Heart right ventricle (tissue), 16 donors: ENCODE measurements at regions not wholly inside any gene's neighbourhood (a gene's known extent, or its start where the extent isn't known, plus 50 kb on each side); places are given as distances from the start of the nearest gene placed in this dataset.

Source experiments
- ATAC-seq, 8 donors: fragments of 200-7000 bp; cut with Tn5 transposase; one replicate each; pipeline ENCODE4 v1.9.1; 2020; ENCODE audit warnings: mild to moderate bottlenecking in 8 of 8, moderate library complexity in 8 of 8, moderate number of reproducible peaks in 1 of 8
- DNase-seq, 2 donors: peaks; one replicate each; pipeline ENCODE4 v3.0.0-alpha.2; 2020
- H3K27ac ChIP-seq, 10 donors: fragments of 200-600 bp; sonication (generic) in 2 of 10; one replicate each; pipeline versions ENCODE4 v1.5.0 to v1.8.0; 2020 to 2022; ENCODE audit warnings: mild to moderate bottlenecking in 3 of 10
- H3K27me3 ChIP-seq, 7 donors: fragments of 200-600 bp; one replicate each; pipeline ENCODE4 v1.8.0; 2021 to 2022; ENCODE audit warnings: mild to moderate bottlenecking in 2 of 7
- H3K36me3 ChIP-seq, 9 donors: fragments of 200-600 bp; sonication (generic) in 1 of 9; one replicate each; pipeline versions ENCODE4 v1.5.0 to v1.8.0; 2020 to 2022; ENCODE audit warnings: mild to moderate bottlenecking in 2 of 9
- H3K4me1 ChIP-seq, 9 donors: fragments of 200-600 bp; sonication (generic) in 1 of 9; one replicate each; pipeline versions ENCODE4 v1.5.0 to v1.8.0; 2020 to 2022; ENCODE audit warnings: mild to moderate bottlenecking in 4 of 9
- H3K4me3 ChIP-seq, 10 donors: fragments of 200-600 bp; sonication (generic) in 2 of 10; one replicate each; pipeline versions ENCODE4 v1.5.0 to v1.8.0; 2020 to 2022; ENCODE audit warnings: mild to moderate bottlenecking in 7 of 10, moderate library complexity in 2 of 10
- H3K9me3 ChIP-seq, 11 donors: fragments of 200-600 bp in 10 of 11; sonication (generic) in 2 of 11; one replicate each; pipeline versions ENCODE4 v1.5.0 to v1.8.0; 2013 to 2022; ENCODE audit warnings: mild to moderate bottlenecking in 2 of 11, control low read depth in 1 of 11, moderate library complexity in 1 of 11
- WGBS, 2 donors: extraction: QIAGEN DNeasy Blood & Tissue Kit; methylation state at CpG; one replicate each; pipeline ENCODE4 v1.1.7; 2013; ENCODE audit warnings: inconsistent platforms in 1 of 2; 5-methylcytosine and 5-hydroxymethylcytosine counted together
- intact Hi-C, 10 donors: fragments of 100-400 bp; cut with DNase I; formaldehyde crosslinking; loops; one replicate each; pipeline versions ENCODE4 v1.11.1 to v1.14.2; 2022
- TF ChIP-seq, protein P1 (sequence below), 9 donors: fragments of 200-600 bp; sonication (generic) in 2 of 9; IDR thresholded peaks; one replicate each; pipeline versions ENCODE4 v1.5.0 to v1.8.0; 2021 to 2022; ENCODE audit warnings: antibody characterized with exemption in 9 of 9, mild to moderate bottlenecking in 5 of 9, moderate library complexity in 1 of 9
- donor health status: Arrhythmogenic right ventricular cardiomyopathy.
- donor health status: ischemic (EF 13 %, LVEDD 7.1; RV severe dilation, severe dysfunction).
- donor health status: healthy with polysubstance abuse.
- donor health status: DM: no; HTN: yes; CAD: no.
- donor health status: DM: no; HTN: no; CAD: no.
- donor health status: ischemic (EF 25% LVEDD 6.9; RV normal size, moderate dysfunction).
- donor health status: ischemic (EF 25% LVEDD 5.7; RV mildly dilated, moderate dysfunction).
- donor health status: healthy.
- donor health status: DM: yes; HTN: yes; CAD: no.
- donor health status: Ischemic cardiomyopathy.
- donor health status: ischemic (EF 35%, LVEDD 5.7; RV mildly dilated, moderate dysfunction).
- donor health status: nonischemic (EF 11% LVEDD 7.7; RV severe dilation, severe dysfunction).
- donor health status: DM: yes; HTN: yes; CAD: no.
- donor health status: PGD.
- donor health status: ischemic (EF 29% LVEDD 5.4; RV normal size, mild dysfunction).
- donor health status: nonischemic (EF 23%, LVEDD 6.1; RV moderate dilation, normal function).

DNA sequence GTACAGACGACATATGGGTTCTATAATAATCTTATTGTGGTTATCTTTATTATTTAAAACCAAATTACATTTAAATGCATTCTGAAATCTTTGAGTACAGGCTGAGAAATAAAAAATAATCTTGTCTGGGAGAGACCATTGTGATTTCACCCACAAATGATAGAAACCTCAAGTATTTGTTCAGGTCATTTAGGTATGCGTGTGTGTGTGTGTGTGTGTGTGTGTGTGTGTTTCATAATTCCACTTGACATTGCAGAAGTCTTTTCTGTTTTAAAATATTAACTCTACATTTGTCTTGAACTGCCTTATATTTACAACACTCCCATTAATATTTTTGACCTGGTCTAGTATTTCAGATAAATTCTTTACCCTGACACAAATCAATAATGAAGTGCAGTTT, 126.9 kb downstream of the SPRY2 start:
- Histone ChIP-seq H3K4me1 (no peaks in the 10 kb centered on the region), H3K4me3 (no peak overlapping the region), H3K9me3 (no peaks in the 10 kb centered on the region), H3K27ac (no peak overlapping the region), H3K36me3 (no peaks in the 10 kb centered on the region), H3K27me3 (no peaks in the 10 kb centered on the region)
- intact Hi-C loops: no loop called here
- TF ChIP-seq, protein P1, sequence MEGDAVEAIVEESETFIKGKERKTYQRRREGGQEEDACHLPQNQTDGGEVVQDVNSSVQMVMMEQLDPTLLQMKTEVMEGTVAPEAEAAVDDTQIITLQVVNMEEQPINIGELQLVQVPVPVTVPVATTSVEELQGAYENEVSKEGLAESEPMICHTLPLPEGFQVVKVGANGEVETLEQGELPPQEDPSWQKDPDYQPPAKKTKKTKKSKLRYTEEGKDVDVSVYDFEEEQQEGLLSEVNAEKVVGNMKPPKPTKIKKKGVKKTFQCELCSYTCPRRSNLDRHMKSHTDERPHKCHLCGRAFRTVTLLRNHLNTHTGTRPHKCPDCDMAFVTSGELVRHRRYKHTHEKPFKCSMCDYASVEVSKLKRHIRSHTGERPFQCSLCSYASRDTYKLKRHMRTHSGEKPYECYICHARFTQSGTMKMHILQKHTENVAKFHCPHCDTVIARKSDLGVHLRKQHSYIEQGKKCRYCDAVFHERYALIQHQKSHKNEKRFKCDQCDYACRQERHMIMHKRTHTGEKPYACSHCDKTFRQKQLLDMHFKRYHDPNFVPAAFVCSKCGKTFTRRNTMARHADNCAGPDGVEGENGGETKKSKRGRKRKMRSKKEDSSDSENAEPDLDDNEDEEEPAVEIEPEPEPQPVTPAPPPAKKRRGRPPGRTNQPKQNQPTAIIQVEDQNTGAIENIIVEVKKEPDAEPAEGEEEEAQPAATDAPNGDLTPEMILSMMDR (IDR thresholded peaks at IDR 0.05): no peak
- WGBS, 2 donors: 81 to 86% methylated on average over 2 of the region's 2 CpGs
- no peak for ATAC-seq
- no peak for DNase-seq

DNA sequence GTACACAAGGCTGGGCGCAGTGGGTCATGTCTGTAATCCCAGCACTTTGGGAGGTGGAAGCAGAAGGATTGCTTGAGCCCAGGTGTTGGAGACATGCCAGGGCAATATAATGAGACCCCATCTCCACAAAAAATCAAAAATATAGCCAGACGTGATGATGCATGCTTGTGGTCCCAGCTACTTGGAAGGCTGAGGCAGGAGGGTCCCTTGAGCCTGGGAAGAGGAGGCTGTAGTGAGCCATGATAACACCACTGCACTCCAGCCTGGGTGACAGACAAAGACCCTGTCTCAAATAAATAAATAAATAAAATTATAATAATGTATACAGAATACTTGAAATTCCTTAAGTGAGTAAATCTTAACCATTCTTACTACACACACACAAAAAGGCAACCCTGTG, 127.7 kb downstream of the SPRY2 start:
- H3K27me3 ChIP-seq: no peaks in the 10 kb centered on the region
- H3K9me3 ChIP-seq: no peaks in the 10 kb centered on the region
- H3K4me3 ChIP-seq: no peak overlapping the region
- TF ChIP-seq, protein P1 (IDR thresholded peaks at IDR 0.05): no peak
- H3K27ac ChIP-seq: no peak overlapping the region
- H3K4me1 ChIP-seq: no peaks in the 10 kb centered on the region
- intact Hi-C loops: no loop called here
- ATAC-seq: no peak
- H3K36me3 ChIP-seq: no peaks in the 10 kb centered on the region
- DNase-seq: no peak
- WGBS, 2 donors: 93 to 98% methylated on average over 2 of the region's 2 CpGs

DNA sequence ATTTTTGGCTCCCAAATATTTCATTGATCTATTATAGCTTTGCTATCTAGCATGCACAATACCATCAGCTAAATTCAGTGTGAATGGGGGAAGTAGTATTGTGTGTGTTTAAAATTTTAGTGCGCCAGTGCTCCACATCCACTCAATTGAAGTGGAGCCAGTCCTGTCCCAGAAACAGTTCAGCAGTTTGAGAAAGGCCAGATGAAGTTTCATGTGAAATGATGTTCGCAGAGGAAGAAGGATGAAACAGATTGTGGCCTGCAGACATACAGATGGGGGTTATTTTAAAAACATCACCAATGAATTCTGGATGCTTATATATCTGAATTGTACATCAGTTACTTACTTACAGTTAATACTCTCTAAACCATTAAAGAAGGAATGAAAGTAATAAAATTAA, 129.4 kb downstream of the SPRY2 start:
- no peaks in the 10 kb centered on the region for H3K4me1 ChIP-seq
- no peak overlapping the region for H3K4me3 ChIP-seq
- WGBS, 2 donors: 90 to 93% methylated on average over 2 of the region's 2 CpGs
- TF ChIP-seq, protein P1 (IDR thresholded peaks at IDR 0.05): no peak
- ATAC-seq (no peak), DNase-seq (no peak)
- H3K27me3 ChIP-seq: no peaks in the 10 kb centered on the region
- H3K27ac ChIP-seq: no peak overlapping the region
- intact Hi-C loops: no loop called here
- no peaks in the 10 kb centered on the region for H3K36me3 ChIP-seq
- no peaks in the 10 kb centered on the region for H3K9me3 ChIP-seq

DNA sequence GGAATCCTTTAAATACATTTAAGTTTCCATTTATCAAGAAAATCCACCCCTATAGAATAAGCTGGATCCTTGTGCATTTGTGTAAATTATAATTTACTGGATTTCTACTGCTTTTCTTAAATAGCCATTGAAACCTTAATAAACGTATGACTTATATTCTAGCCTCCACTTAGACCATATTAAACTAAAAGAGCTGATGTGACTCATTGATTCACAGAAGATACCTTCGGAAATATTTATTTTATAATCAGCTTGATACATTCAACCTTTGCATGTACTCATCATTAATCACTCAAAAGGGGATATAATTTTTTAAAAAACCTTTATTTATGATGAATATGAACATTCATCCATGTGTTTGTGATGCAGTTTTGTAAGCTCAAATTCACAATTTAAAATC, 136.3 kb downstream of the SPRY2 start:
- no peaks in the 10 kb centered on the region for H3K4me1 ChIP-seq
- TF ChIP-seq, protein P1 (IDR thresholded peaks at IDR 0.05): no peak
- H3K36me3 ChIP-seq: no peaks in the 10 kb centered on the region
- H3K4me3 ChIP-seq: no peak overlapping the region
- no peak overlapping the region for H3K27ac ChIP-seq
- peaks cover 0 to 5% (median 0%) of the 10 kb centered on the region in 11 donors for H3K9me3 ChIP-seq
- WGBS, 2 donors: 88 to 92% methylated on average over 2 of the region's 2 CpGs
- no peak for ATAC-seq
- intact Hi-C loops: no loop called here
- no peaks in the 10 kb centered on the region for H3K27me3 ChIP-seq
- no peak for DNase-seq

DNA sequence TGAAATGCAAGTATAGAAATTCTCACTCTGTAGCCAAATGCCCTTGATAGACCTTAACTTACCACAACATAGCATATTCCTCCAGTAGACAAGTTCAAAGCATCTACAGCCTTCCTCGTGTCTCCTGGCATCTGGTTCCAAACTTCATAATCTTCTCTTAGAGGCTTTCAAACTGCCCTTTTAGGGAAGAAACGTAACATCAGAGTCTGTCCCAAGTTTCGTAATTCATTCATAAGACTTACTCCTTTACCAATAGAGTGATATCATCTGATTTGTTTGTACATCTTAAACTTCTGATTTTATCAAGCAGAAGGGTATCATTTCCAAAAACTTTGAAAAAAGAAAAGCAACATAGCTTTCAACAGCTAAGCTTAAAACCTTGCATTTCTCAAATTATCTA, 137.4 kb downstream of the SPRY2 start:
- WGBS, 2 donors: 86 to 87% methylated on average over 3 of the region's 3 CpGs
- intact Hi-C loops: no loop called here
- no peak for DNase-seq
- Histone ChIP-seq H3K9me3 (peaks cover 0 to 5% (median 0%) of the 10 kb centered on the region in 11 donors), H3K36me3 (no peaks in the 10 kb centered on the region), H3K27ac (no peak overlapping the region), H3K27me3 (no peaks in the 10 kb centered on the region), H3K4me3 (no peak overlapping the region), H3K4me1 (no peaks in the 10 kb centered on the region)
- ATAC-seq: no peak
- TF ChIP-seq, protein P1 (IDR thresholded peaks at IDR 0.05): no peak
